ENCODE measurements at regions not wholly inside any gene's neighbourhood (a gene's known extent, or its start where the extent isn't known, plus 50 kb on each side); places are given as distances from the start of the nearest gene placed in this dataset.
"Not testable (repeated sequence)": the region's sequence is repeated elsewhere in the genome, so short reads cannot be mapped to it uniquely, and the experiment has no call there.

GRCh38 chr1:104574620-104575019, 824.9 kb downstream of the AMY1C start:
- H3K36me3 ChIP-seq (replicated peaks): no peaks in the 10 kb centered on the region
- H3K9me3 ChIP-seq: no peaks in the 10 kb centered on the region
- no peak for DNase-seq (ENCODE audit: low spot score in 2 of 2)
- no peaks in the 10 kb centered on the region for H3K27me3 ChIP-seq (ENCODE audit: low read depth)
- no peak overlapping the region for H3K4me3 ChIP-seq
- in situ Hi-C loops (cut with MboI; ENCODE audit: low sequenced_read_pairs): no loop called here
- H3K4me1 ChIP-seq: no peaks in the 10 kb centered on the region

- no peaks in the 10 kb centered on the region for H3K36me3 ChIP-seq (replicated peaks)
- H3K4me3 ChIP-seq: no peak overlapping the region
- H3K27me3 ChIP-seq (ENCODE audit: low read depth): no peaks in the 10 kb centered on the region
- in situ Hi-C loops (cut with MboI; ENCODE audit: low sequenced_read_pairs): no loop called here
- no peaks in the 10 kb centered on the region for H3K4me1 ChIP-seq
- H3K9me3 ChIP-seq: no peaks in the 10 kb centered on the region
- DNase-seq (ENCODE audit: low spot score in 2 of 2): no peak
Observed at GRCh38 chr1:104592926-104593325, 843.2 kb downstream of the AMY1C start.

GRCh38 chr1:104593413-104594187, 843.9 kb downstream of the AMY1C start:
- in situ Hi-C loops (cut with MboI; ENCODE audit: low sequenced_read_pairs): no loop called here
- no peak overlapping the region for H3K4me3 ChIP-seq
- no peaks in the 10 kb centered on the region for H3K9me3 ChIP-seq
- no peaks in the 10 kb centered on the region for H3K4me1 ChIP-seq
- no peaks in the 10 kb centered on the region for H3K36me3 ChIP-seq (replicated peaks)
- no peaks in the 10 kb centered on the region for H3K27me3 ChIP-seq (ENCODE audit: low read depth)
- DNase-seq (ENCODE audit: low spot score in 2 of 2): no peak

- Histone ChIP-seq H3K27me3 (ENCODE audit: low read depth) (no peaks in the 10 kb centered on the region), H3K4me3 (no peak overlapping the region), H3K4me1 (no peaks in the 10 kb centered on the region), H3K36me3 (replicated peaks) (no peaks in the 10 kb centered on the region), H3K9me3 (no peaks in the 10 kb centered on the region)
- no peak for DNase-seq (ENCODE audit: low spot score in 2 of 2)
- in situ Hi-C loops (cut with MboI; ENCODE audit: low sequenced_read_pairs): no loop called here
Observed at GRCh38 chr1:104617474-104617873, 867.8 kb downstream of the AMY1C start.

- H3K36me3 ChIP-seq (replicated peaks): no peaks in the 10 kb centered on the region
- no peak overlapping the region for H3K4me3 ChIP-seq
- H3K4me1 ChIP-seq: no peaks in the 10 kb centered on the region
- in situ Hi-C loops (cut with MboI; ENCODE audit: low sequenced_read_pairs): no loop called here
- no peaks in the 10 kb centered on the region for H3K27me3 ChIP-seq (ENCODE audit: low read depth)
- no peak for DNase-seq (ENCODE audit: low spot score in 2 of 2)
- H3K9me3 ChIP-seq: no peaks in the 10 kb centered on the region
Observed at GRCh38 chr1:104621221-104621620, 871.5 kb downstream of the AMY1C start.

GRCh38 chr1:104624538-104624937, 874.8 kb downstream of the AMY1C start:
- no peaks in the 10 kb centered on the region for H3K27me3 ChIP-seq (ENCODE audit: low read depth)
- in situ Hi-C loops (cut with MboI; ENCODE audit: low sequenced_read_pairs): no loop called here
- no peaks in the 10 kb centered on the region for H3K4me1 ChIP-seq
- no peaks in the 10 kb centered on the region for H3K36me3 ChIP-seq (replicated peaks)
- H3K4me3 ChIP-seq: no peak overlapping the region
- no peak for DNase-seq (ENCODE audit: low spot score in 2 of 2)
- no peaks in the 10 kb centered on the region for H3K9me3 ChIP-seq

GRCh38 chr1:104629589-104629988, 879.9 kb downstream of the AMY1C start:
- Histone ChIP-seq H3K4me1 (no peaks in the 10 kb centered on the region), H3K9me3 (no peaks in the 10 kb centered on the region), H3K36me3 (replicated peaks) (no peaks in the 10 kb centered on the region), H3K27me3 (ENCODE audit: low read depth) (no peaks in the 10 kb centered on the region), H3K4me3 (no peak overlapping the region)
- no peak for DNase-seq (ENCODE audit: low spot score in 2 of 2)
- in situ Hi-C loops (cut with MboI; ENCODE audit: low sequenced_read_pairs): no loop called here

GRCh38 chr1:104630567-104631149, 881.0 kb downstream of the AMY1C start:
- DNase-seq (ENCODE audit: low spot score in 2 of 2): no peak
- in situ Hi-C loops (cut with MboI; ENCODE audit: low sequenced_read_pairs): no loop called here

GRCh38 chr1:104636581-104636980, 886.9 kb downstream of the AMY1C start:
- Histone ChIP-seq H3K4me3 (no peak overlapping the region), H3K9me3 (no peaks in the 10 kb centered on the region), H3K27me3 (ENCODE audit: low read depth) (no peaks in the 10 kb centered on the region), H3K4me1 (no peaks in the 10 kb centered on the region), H3K36me3 (replicated peaks) (no peaks in the 10 kb centered on the region)
- no peak for DNase-seq (ENCODE audit: low spot score in 2 of 2)
- in situ Hi-C loops (cut with MboI; ENCODE audit: low sequenced_read_pairs): no loop called here

More at GRCh38 chr1:104630567-104631149, 881.0 kb downstream of the AMY1C start:
- no peak overlapping the region for H3K4me3 ChIP-seq
- no peaks in the 10 kb centered on the region for H3K36me3 ChIP-seq (replicated peaks)
- no peaks in the 10 kb centered on the region for H3K27me3 ChIP-seq (ENCODE audit: low read depth)
- H3K4me1 ChIP-seq: no peaks in the 10 kb centered on the region
- H3K9me3 ChIP-seq: no peaks in the 10 kb centered on the region

GRCh38 chr1:104646233-104646632, 896.5 kb downstream of the AMY1C start:
- no peak for DNase-seq (ENCODE audit: low spot score in 2 of 2)
- no peaks in the 10 kb centered on the region for H3K4me1 ChIP-seq
- no peak overlapping the region for H3K4me3 ChIP-seq
- no peaks in the 10 kb centered on the region for H3K36me3 ChIP-seq (replicated peaks)
- H3K9me3 ChIP-seq: no peaks in the 10 kb centered on the region
- no peaks in the 10 kb centered on the region for H3K27me3 ChIP-seq (ENCODE audit: low read depth)
- in situ Hi-C loops (cut with MboI; ENCODE audit: low sequenced_read_pairs): no loop called here

GRCh38 chr1:104648269-104648691, 898.6 kb downstream of the AMY1C start:
- Histone ChIP-seq H3K27me3 (ENCODE audit: low read depth) (no peaks in the 10 kb centered on the region), H3K4me1 (no peaks in the 10 kb centered on the region), H3K9me3 (no peaks in the 10 kb centered on the region), H3K4me3 (no peak overlapping the region), H3K36me3 (replicated peaks) (no peaks in the 10 kb centered on the region)
- peak; percentile 7 to 20 for DNase-seq (ENCODE audit: low spot score in 2 of 2)
- in situ Hi-C loops (cut with MboI; ENCODE audit: low sequenced_read_pairs): no loop called here

GRCh38 chr1:104664374-104664773, 914.7 kb downstream of the AMY1C start:
- H3K36me3 ChIP-seq (replicated peaks); H3K9me3 ChIP-seq; in situ Hi-C loops (cut with MboI; ENCODE audit: low sequenced_read_pairs); H3K4me3 ChIP-seq; H3K27me3 ChIP-seq (ENCODE audit: low read depth); DNase-seq (ENCODE audit: low spot score in 2 of 2); H3K4me1 ChIP-seq: not testable (repeated sequence)

- no peak overlapping the region for H3K4me3 ChIP-seq
- no peak for DNase-seq (ENCODE audit: low spot score in 2 of 2)
- in situ Hi-C loops (cut with MboI; ENCODE audit: low sequenced_read_pairs): no loop called here
- no peaks in the 10 kb centered on the region for H3K9me3 ChIP-seq
- H3K4me1 ChIP-seq: no peaks in the 10 kb centered on the region
- H3K36me3 ChIP-seq (replicated peaks): no peaks in the 10 kb centered on the region
- H3K27me3 ChIP-seq (ENCODE audit: low read depth): no peaks in the 10 kb centered on the region
Observed at GRCh38 chr1:104665300-104665699, 915.6 kb downstream of the AMY1C start.

GRCh38 chr1:104671684-104672353, 922.1 kb downstream of the AMY1C start:
- DNase-seq (ENCODE audit: low spot score in 2 of 2): no peak
- no peaks in the 10 kb centered on the region for H3K4me1 ChIP-seq
- H3K27me3 ChIP-seq (ENCODE audit: low read depth): no peaks in the 10 kb centered on the region
- no peaks in the 10 kb centered on the region for H3K36me3 ChIP-seq (replicated peaks)
- H3K4me3 ChIP-seq: no peak overlapping the region
- no peaks in the 10 kb centered on the region for H3K9me3 ChIP-seq
- in situ Hi-C loops (cut with MboI; ENCODE audit: low sequenced_read_pairs): no loop called here

Data from HAP-1 (cell line).